Umbilical cord (tissue), 1 donor: ENCODE measurements at regions not wholly inside any gene's neighbourhood (a gene's known extent, or its start where the extent isn't known, plus 50 kb on each side); places are given as distances from the start of the nearest gene placed in this dataset.
"Not testable (repeated sequence)": the region's sequence is repeated elsewhere in the genome, so short reads cannot be mapped to it uniquely, and the experiment has no call there.

Experiments used
- DNase-seq: peaks from one replicate; pipeline ENCODE4 v3.0.0-alpha.2; 2015; ENCODE audit warnings: low spot score

- DNase-seq, result no peak
Measured at GRCh38 chr10:20502903-20503585, 394.1 kb downstream of the NEBL start.

GRCh38 chr10:20494474-20494873 lies 402.6 kb downstream of the NEBL start:
- no peak for DNase-seq

GRCh38 chr10:20492447-20492846 lies 404.7 kb downstream of the NEBL start:
- DNase-seq, result no peak

- DNase-seq, result no peak
Measured at GRCh38 chr10:20489961-20490360, 407.1 kb downstream of the NEBL start.

- DNase-seq, result no peak
Measured at GRCh38 chr10:20486791-20487190, 410.3 kb downstream of the NEBL start.

GRCh38 chr10:20485554-20485953 lies 411.6 kb downstream of the NEBL start:
- no peak for DNase-seq

GRCh38 chr10:20481054-20481453 lies 416.1 kb downstream of the NEBL start:
- DNase-seq, result no peak

- DNase-seq, result not testable (repeated sequence)
Measured at GRCh38 chr10:20480575-20480974, 416.5 kb downstream of the NEBL start.

- DNase-seq, result no peak
Measured at GRCh38 chr10:20474064-20474463, 423.0 kb downstream of the NEBL start.

GRCh38 chr10:20473023-20473760 lies 423.9 kb downstream of the NEBL start:
- no peak for DNase-seq

GRCh38 chr10:20466731-20467130 lies 430.4 kb downstream of the NEBL start:
- no peak for DNase-seq

- no peak for DNase-seq
Measured at GRCh38 chr10:20457649-20458048, 439.5 kb downstream of the NEBL start.

GRCh38 chr10:20455774-20456173 lies 441.3 kb downstream of the NEBL start:
- no peak for DNase-seq

- no peak for DNase-seq
Measured at GRCh38 chr10:20454331-20454730, 442.8 kb downstream of the NEBL start.

GRCh38 chr10:20446561-20447193 lies 450.4 kb downstream of the NEBL start:
- no peak for DNase-seq

- DNase-seq, result no peak
Measured at GRCh38 chr10:20443094-20443493, 454.0 kb downstream of the NEBL start.

- no peak for DNase-seq
Measured at GRCh38 chr10:20429742-20430141, 467.4 kb downstream of the NEBL start.

- no peak for DNase-seq
Measured at GRCh38 chr10:20427821-20428220, 469.3 kb downstream of the NEBL start.

- DNase-seq, result no peak
Measured at GRCh38 chr10:20418286-20418685, 478.8 kb downstream of the NEBL start.

GRCh38 chr10:20417791-20418190 lies 479.3 kb downstream of the NEBL start:
- DNase-seq, result no peak

- DNase-seq, result no peak
Measured at GRCh38 chr10:20415684-20416083, 481.4 kb downstream of the NEBL start.

- DNase-seq, result no peak
Measured at GRCh38 chr10:20407357-20407756, 489.8 kb downstream of the NEBL start.
